B cell (primary cell): ENCODE measurements at regions not wholly inside any gene's neighbourhood (a gene's known extent, or its start where the extent isn't known, plus 50 kb on each side); places are given as distances from the start of the nearest gene placed in this dataset.

Experiments
- ATAC-seq: fragments of 200-7000 bp; cut with Tn5 transposase; one replicate; pipeline ENCODE4 v1.10.0; 2021; ENCODE audit warnings: low read depth, mild to moderate bottlenecking, moderate number of reproducible peaks, moderate library complexity
- CTCF ChIA-PET: fragments of 350-600 bp; sonication (Branson Sonifier 250); formaldehyde crosslinking; loops from one replicate; lab custom pipeline; 2021; ENCODE audit warnings: antibody characterized with exemption, inconsistent platforms; lab: Charles Lee
- POLR2A ChIA-PET: fragments of 350-600 bp; sonication (Branson Sonifier 250); formaldehyde crosslinking; loops from one replicate; lab custom pipeline; 2021; ENCODE audit warnings: antibody characterized with exemption; lab: Charles Lee
- DNase-seq: peaks from one replicate; pipeline ENCODE4 v3.0.0; 2013
- H2AFZ ChIP-seq: 2 replicates; pipeline ENCODE4 v1.6.1; 2012; ENCODE audit warnings: mild to moderate bottlenecking, low read depth, low read length; ENCODE audit not compliant: insufficient read depth, poor library complexity, severe bottlenecking
- H3K27ac ChIP-seq, 2 donors: 1 replicate in 1 of 2; 2 replicates in 1 of 2; pipeline ENCODE4 v1.5.1; 2012 to 2013; ENCODE audit warnings: low read length in 2 of 2, mild to moderate bottlenecking in 2 of 2, moderate library complexity in 1 of 2
- H3K27me3 ChIP-seq, 4 experiments: fragments of 200-600 bp in 1 of 4; sonication (generic) in 1 of 4; replicated peaks in 1 of 4; 1 replicate in 2 of 4; 2 replicates in 2 of 4; pipeline versions ENCODE4 v1.6.1 to v1.7.0; 2013 to 2016; ENCODE audit warnings: low read length in 3 of 4, mild to moderate bottlenecking in 2 of 4, mixed read lengths in 1 of 4, moderate library complexity in 1 of 4; ENCODE audit not compliant: insufficient read depth in 4 of 4, control insufficient read depth in 3 of 4; ENCODE audit errors: control extremely low read depth in 1 of 4
- H3K36me3 ChIP-seq, 2 experiments: replicated peaks in 1 of 2; 1 replicate in 1 of 2; 2 replicates in 1 of 2; pipeline versions ENCODE4 v1.6.1 to v1.7.1; 2013; ENCODE audit warnings: low read length in 1 of 2; ENCODE audit not compliant: insufficient read depth in 2 of 2, control insufficient read depth in 1 of 2; ENCODE audit errors: control extremely low read depth in 1 of 2, extremely low read depth in 1 of 2
- H3K4me1 ChIP-seq, 2 donors: fragments of 200-600 bp in 1 of 2; sonication (generic) in 1 of 2; 1 replicate in 1 of 2; 2 replicates in 1 of 2; pipeline versions ENCODE4 v1.5.1 to v1.6.1; 2013 to 2017; ENCODE audit warnings: low read length in 2 of 2; ENCODE audit not compliant: control insufficient read depth in 2 of 2, insufficient read depth in 2 of 2
- H3K4me2 ChIP-seq: replicated peaks from 2 replicates; pipeline ENCODE3; 2012; ENCODE audit warnings: mild to moderate bottlenecking, low read depth, low read length; ENCODE audit not compliant: poor library complexity, severe bottlenecking
- H3K4me3 ChIP-seq, 5 experiments: fragments of 200-600 bp in 1 of 5; sonication (generic) in 1 of 5; 1 replicate in 3 of 5; 2 replicates in 2 of 5; pipeline versions ENCODE4 v1.5.1 to v1.7.0; 2011 to 2016; ENCODE audit warnings: low read length in 4 of 5, mild to moderate bottlenecking in 4 of 5, low read depth in 2 of 5, control low read depth in 1 of 5, moderate library complexity in 1 of 5; ENCODE audit not compliant: insufficient read depth in 1 of 5; ENCODE audit errors: control extremely low read depth in 1 of 5, extremely low read depth in 1 of 5
- H3K79me2 ChIP-seq: fragments of 200-600 bp; sonication (generic); one replicate; pipeline ENCODE4 v1.6.0; 2016; ENCODE audit warnings: low read length; ENCODE audit not compliant: control insufficient read depth, insufficient read depth
- H3K9ac ChIP-seq: fragments of 200-600 bp; sonication (generic); 2 replicates; pipeline ENCODE4 v1.6.1; 2017; ENCODE audit warnings: mild to moderate bottlenecking, low read length, moderate library complexity
- H3K9me3 ChIP-seq, 3 donors: one replicate each; pipeline versions ENCODE4 v1.6.1 to v1.7.1; 2013; ENCODE audit warnings: low read length in 2 of 3; ENCODE audit not compliant: control insufficient read depth in 2 of 3, insufficient read depth in 1 of 3; ENCODE audit errors: control extremely low read depth in 1 of 3
- H4K20me1 ChIP-seq: 2 replicates; pipeline ENCODE4 v1.6.0; 2012; ENCODE audit warnings: mild to moderate bottlenecking, low read length; ENCODE audit not compliant: insufficient read depth, control insufficient read depth, poor library complexity, severe bottlenecking
- H3K27ac Mint-ChIP-seq: one replicate; pipeline ENCODE4 v1.8.0; 2021; ENCODE audit warnings: mixed read lengths
- H3K27me3 Mint-ChIP-seq: one replicate; pipeline ENCODE4 v1.8.0; 2021; ENCODE audit warnings: mixed read lengths
- H3K4me1 Mint-ChIP-seq: one replicate; pipeline ENCODE4 v1.8.0; 2021; ENCODE audit warnings: mixed read lengths
- H3K4me3 Mint-ChIP-seq: one replicate; pipeline ENCODE4 v1.8.0; 2021; ENCODE audit warnings: mixed read lengths
- H3K9me3 Mint-ChIP-seq: one replicate; pipeline ENCODE4 v1.8.0; 2022; ENCODE audit warnings: mixed read lengths; ENCODE audit not compliant: insufficient read depth
- EZH2 ChIP-seq: IDR thresholded peaks from 2 replicates; pipeline ENCODE4 v1.6.1; 2012; ENCODE audit warnings: borderline replicate concordance, low read depth, mild to moderate bottlenecking, moderate library complexity, low read length; ENCODE audit not compliant: insufficient read depth, poor library complexity, severe bottlenecking
- WGBS: methylation state at CpG from one replicate; pipeline ENCODE4 v1.1.5; 2013; ENCODE audit warnings: missing lambda C conversion rate; ENCODE audit not compliant: insufficient coverage; 5-methylcytosine and 5-hydroxymethylcytosine counted together
- intact Hi-C: fragments of 100-400 bp; cut with micrococcal nuclease; formaldehyde crosslinking; loops from one replicate; pipeline ENCODE4 v1.10.0; 2022
- TF ChIP-seq, protein P1 (sequence below): fragments of 200-600 bp; IDR thresholded peaks from one replicate; pipeline ENCODE4 v1.8.0; 2022; ENCODE audit warnings: antibody characterized with exemption, mild to moderate bottlenecking

DNA sequence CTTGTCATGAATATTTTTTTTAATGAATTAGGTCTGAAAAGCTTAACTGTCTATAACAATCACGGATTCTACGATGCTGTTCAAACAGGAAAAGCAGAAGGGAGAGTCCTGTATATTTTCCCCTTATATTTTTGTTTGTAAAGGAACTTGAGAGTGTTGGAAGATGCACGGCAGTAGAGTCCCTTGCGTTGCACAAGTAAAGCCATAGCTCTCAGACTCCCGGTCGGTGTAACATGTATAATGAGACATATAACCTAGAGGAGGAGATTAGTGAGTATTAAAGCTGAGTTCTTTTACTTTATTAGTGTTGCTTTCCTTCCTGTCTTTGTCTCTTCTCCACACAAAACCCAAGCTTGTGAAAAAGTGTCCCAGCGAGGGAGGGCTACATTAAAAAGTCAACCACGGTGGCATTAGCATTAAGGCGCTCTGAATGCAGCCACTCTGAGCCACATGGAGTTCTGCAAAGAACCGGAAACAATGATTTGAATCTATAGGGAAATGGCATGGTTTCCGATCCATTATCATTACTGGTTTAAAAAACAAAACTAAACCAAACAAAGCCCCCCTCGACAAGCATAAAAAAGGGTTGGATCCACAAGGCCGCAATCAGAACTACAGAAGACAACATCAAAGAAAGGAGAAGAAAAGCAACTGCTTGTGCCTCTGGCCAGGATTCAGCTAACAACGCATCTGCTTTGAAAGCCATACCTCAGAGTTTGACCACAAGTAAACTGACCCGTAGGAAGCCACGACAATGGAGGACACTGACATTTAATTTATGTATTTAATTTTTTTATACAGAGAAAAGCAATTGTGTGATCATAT lies 356.8 kb downstream of the LMO4 start:
- intact Hi-C loops: no loop called here
- ATAC-seq: no peak

DNA sequence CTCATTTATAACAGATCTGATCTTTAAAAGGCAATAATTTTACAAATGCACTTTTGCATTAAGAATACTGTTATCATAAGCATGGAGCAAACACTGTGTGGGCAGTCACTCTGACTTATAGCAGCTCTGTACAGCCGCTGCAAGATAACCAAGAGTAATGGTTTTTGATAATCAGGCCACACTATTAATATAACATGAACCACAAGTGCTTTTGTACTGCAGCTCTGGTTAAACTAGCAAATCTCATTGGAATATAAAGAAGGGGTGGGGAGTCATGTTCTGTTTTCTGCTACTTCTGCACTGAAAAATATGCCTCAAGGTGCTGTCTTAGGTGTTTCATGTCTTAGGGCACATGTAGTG lies 357.4 kb downstream of the LMO4 start:
- DNase-seq (no peak), ATAC-seq (no peak)
- Histone ChIP-seq H3K27me3 (no peaks in the 10 kb centered on the region), H3K27ac (no peak overlapping the region), H3K4me1 (peaks cover 0 to 3% of the 10 kb centered on the region in 2 donors), H3K4me2 (no peak overlapping the region), H3K79me2 (no peaks in the 10 kb centered on the region), H3K9me3 (peaks cover 0 to 1% (median 0%) of the 10 kb centered on the region in 3 donors), H2AFZ (no peak overlapping the region), H4K20me1 (no peaks in the 10 kb centered on the region), H3K9ac (no peak overlapping the region), H3K4me3 (no peak overlapping the region), H3K36me3 (no peaks in the 10 kb centered on the region)
- no peak overlapping the region for H3K4me3 Mint-ChIP-seq
- TF ChIP-seq, protein P1, sequence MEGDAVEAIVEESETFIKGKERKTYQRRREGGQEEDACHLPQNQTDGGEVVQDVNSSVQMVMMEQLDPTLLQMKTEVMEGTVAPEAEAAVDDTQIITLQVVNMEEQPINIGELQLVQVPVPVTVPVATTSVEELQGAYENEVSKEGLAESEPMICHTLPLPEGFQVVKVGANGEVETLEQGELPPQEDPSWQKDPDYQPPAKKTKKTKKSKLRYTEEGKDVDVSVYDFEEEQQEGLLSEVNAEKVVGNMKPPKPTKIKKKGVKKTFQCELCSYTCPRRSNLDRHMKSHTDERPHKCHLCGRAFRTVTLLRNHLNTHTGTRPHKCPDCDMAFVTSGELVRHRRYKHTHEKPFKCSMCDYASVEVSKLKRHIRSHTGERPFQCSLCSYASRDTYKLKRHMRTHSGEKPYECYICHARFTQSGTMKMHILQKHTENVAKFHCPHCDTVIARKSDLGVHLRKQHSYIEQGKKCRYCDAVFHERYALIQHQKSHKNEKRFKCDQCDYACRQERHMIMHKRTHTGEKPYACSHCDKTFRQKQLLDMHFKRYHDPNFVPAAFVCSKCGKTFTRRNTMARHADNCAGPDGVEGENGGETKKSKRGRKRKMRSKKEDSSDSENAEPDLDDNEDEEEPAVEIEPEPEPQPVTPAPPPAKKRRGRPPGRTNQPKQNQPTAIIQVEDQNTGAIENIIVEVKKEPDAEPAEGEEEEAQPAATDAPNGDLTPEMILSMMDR: no peak
- TF ChIP-seq EZH2: no peak
- no peaks in the 10 kb centered on the region for H3K9me3 Mint-ChIP-seq
- ChIA-PET CTCF (no interaction called here), POLR2A (no interaction called here)
- H3K4me1 Mint-ChIP-seq: peaks cover 9% of the 10 kb centered on the region
- peaks cover 4% of the 10 kb centered on the region for H3K27me3 Mint-ChIP-seq
- intact Hi-C loops: no loop called here
- H3K27ac Mint-ChIP-seq: no peak overlapping the region
- WGBS: no CpG with 5 or more reads among the region's 1 CpG

More for the DNA sequence above, 356.8 kb downstream of the LMO4 start:
- Histone ChIP-seq H3K27me3 (no peaks in the 10 kb centered on the region), H4K20me1 (no peaks in the 10 kb centered on the region), H3K27ac (no peak overlapping the region), H3K4me2 (no peak overlapping the region), H3K4me3 (no peak overlapping the region), H3K36me3 (no peaks in the 10 kb centered on the region), H3K9ac (no peak overlapping the region), H3K4me1 (peaks cover 0 to 3% of the 10 kb centered on the region in 2 donors), H3K9me3 (peaks cover 0 to 1% (median 0%) of the 10 kb centered on the region in 3 donors), H2AFZ (no peak overlapping the region), H3K79me2 (no peaks in the 10 kb centered on the region)
- H3K9me3 Mint-ChIP-seq: no peaks in the 10 kb centered on the region
- DNase-seq: no peak
- no peak overlapping the region for H3K27ac Mint-ChIP-seq
- peaks cover 4% of the 10 kb centered on the region for H3K27me3 Mint-ChIP-seq
- WGBS: 92% methylated on average over 2 of the region's 16 CpGs
- ChIA-PET CTCF (no interaction called here), POLR2A (no interaction called here)
- H3K4me3 Mint-ChIP-seq: no peak overlapping the region
- no peak for TF ChIP-seq EZH2
- TF ChIP-seq, protein P1: no peak
- H3K4me1 Mint-ChIP-seq: peaks cover 9% of the 10 kb centered on the region
